ENCODE measurements at regions not wholly inside any gene's neighbourhood (a gene's known extent, or its start where the extent isn't known, plus 50 kb on each side); places are given as distances from the start of the nearest gene placed in this dataset.
"Not testable (repeated sequence)": the region's sequence is repeated elsewhere in the genome, so short reads cannot be mapped to it uniquely, and the experiment has no call there.

DNA sequence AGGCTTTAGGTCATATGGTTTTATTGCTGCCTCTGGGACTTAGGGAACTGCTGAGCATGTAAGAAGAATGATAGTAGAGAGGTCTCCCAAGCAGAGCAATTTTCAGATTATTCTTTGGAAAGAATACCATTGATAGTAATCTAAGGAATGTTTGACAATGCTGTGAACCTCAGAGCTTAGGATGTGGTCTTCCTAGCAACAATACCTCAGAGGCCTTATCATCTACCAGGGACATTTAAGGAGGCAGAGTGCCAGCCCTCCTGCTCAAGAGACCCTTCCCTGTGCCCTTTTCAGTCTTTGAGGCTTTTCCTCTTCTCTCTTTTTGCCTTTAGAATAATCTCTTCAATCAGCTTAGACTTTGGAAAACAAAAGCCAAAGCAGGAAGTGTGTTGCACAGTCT lies 272.1 kb downstream of the OXSM start:
- DNase-seq = no peak

DNA sequence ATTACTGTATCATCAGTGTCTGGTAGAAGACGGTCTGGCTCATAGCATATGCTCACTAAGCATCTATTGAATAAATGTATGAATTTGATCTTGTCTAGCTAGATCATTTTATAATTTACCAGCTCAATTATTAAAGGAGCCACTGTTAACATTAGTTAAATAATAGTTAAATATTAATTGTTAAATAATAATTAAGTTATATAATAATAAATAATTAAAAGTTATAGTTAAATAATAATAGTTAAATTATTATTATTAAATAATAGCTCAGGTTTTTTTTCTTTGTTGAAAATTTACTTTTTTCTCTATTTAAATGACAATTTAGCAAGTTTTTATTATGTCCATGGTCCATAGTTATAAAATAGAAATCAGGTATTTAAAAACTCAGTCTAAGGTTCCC lies 274.4 kb downstream of the OXSM start:
- DNase-seq = no peak

DNA sequence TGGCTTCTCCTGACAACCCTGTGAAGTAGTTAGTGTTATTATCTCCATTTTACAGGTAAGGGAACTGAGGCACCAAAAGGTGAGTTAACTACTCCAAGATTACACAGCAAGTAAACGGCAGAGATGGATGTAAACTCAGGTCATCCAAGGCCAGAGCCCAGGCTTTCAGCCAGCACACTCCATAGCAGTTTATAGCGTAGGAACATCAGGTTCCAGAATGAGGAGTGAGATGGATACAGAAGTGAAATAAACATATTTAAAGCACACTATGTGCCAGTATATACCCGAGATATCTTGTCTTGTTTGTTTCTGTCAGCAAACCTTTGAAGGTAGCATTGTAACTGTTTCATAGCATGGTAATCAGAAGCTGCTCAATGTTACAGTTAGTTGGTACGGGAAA lies 279.0 kb downstream of the OXSM start:
- no peak for DNase-seq

DNA sequence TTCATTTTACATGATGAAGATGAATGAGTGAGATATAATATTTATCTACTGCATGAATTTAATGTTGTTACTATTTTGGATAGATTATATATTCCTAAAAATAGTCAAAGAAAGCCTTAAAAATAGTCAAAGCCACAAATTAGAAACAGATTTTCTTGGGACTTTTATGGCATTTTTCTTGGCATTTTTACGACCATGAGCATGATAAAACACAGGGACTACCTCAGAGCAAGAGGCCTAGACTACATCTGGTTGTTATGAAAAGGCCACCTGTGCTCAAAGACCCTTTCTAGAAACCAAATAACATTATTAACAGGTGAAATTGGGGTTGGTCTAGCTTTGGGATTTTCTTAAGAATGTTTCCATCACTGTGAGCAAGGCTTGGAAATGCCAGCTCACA lies 281.0 kb downstream of the OXSM start:
- no peak for DNase-seq

DNA sequence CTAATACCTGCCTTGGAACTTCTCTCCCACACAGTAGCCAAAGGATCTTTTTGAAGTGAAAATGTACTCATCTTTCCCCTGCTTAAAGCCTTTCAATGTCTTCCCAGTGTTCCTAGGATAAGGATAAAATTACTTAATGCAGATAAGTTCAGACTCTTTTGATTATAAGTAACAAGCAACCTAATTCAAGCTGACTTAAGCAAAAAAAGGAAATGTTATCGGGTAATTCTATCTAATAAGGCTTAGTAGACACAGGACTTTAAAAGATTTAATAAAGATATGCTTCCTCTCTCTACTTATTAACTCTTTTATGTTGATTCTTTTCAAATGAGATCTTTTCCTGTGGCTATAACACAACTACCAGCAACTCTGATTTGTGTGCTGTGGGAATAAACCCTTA lies 284.2 kb downstream of the OXSM start:
- DNase-seq = no peak

DNA sequence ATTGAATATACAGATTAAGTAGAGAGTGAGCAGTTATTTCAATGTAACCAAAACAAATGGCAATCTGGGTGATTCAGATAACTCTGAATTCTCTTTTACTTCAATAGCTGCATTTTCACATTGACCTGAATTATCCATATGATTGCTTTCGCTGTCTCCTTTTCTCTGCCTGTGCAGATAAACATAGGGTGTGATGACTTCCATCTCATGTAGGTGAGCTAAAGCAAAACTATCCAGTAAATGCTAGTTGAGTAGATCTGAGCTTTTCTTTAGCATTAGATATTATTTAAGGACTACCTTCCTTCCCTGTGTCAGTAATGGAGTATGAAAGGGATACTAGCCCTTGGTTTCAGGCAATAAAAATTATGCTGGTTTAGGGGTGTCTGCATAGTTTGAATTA lies 288.6 kb downstream of the OXSM start:
- DNase-seq = no peak

DNA sequence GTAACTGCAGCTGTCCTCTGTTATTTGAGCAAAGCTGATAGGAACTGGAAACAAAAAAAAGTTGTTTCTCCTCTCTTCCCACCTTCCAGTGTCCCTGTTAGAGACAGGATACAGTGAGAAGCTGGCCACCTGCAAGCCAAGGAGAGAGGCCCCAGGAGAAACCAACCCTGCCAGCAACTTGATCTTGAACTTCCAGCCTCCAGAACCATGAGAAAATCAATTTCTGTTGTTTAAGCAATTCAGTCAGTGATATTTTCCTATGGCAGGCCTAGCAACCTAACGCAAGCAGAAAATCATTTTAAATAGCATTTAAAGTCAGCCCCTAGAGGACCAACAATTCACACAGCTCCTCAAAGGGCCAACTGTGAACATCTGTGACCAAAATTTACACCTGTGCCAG lies 291.3 kb downstream of the OXSM start:
- no peak for DNase-seq

DNA sequence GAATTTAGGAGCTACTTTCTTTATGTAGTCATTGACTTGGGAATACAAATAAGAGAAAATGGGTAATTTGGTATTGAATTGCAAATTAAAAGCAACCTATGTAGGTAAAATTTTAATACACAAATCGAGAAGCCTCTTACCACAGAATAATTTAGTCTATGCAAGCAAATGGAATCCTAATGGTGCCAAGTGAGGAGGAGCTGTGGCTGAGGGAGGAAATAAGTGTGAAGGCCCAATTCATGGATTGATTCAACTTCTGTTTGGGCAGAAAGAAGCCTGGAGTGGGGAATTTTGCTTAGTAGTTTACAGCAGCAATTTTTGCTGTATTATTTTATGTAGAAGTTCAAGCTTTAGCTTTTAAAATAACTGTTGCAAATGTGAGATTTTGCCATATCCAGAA lies 291.9 kb downstream of the OXSM start:
- no peak for DNase-seq

DNA sequence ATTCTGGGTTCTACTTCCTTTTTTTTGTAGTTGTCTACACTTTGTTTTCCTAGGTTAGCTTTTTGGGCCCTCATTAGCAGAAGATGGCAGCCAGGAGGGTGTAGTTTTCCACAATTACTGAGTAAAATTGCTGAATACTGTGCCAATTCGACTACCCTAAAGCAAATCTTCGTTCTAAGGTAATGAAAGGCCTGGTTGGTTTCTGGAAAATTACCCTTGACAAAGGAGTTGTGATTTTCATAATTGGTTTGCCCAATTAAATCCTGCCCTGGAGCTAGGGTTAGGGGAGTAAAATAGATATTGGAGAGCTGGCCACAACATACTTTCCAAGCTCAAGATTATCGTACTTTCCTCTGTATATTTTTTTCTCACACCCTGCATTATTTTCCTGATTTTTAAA lies 293.0 kb downstream of the OXSM start:
- no peak for DNase-seq

DNA sequence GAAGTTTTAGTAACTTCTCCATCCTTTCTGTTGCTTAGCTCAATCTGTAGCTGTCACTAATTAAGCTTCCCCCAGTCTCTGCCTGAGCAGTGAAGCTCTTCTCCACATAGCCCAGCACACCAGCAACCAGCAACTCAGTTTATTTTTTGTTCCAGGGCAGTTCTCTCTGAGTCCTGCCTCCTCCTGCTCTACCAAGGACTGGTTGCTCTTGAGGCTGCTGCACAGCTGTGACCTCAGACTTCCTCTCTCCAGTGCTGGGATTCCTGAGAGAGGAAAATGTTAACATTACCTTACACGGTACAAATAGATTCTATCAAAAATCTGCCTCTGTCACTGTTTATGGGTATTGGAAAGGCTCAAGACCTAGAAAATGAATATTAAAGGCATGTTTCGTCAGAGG lies 294.7 kb downstream of the OXSM start:
- no peak for DNase-seq

DNA sequence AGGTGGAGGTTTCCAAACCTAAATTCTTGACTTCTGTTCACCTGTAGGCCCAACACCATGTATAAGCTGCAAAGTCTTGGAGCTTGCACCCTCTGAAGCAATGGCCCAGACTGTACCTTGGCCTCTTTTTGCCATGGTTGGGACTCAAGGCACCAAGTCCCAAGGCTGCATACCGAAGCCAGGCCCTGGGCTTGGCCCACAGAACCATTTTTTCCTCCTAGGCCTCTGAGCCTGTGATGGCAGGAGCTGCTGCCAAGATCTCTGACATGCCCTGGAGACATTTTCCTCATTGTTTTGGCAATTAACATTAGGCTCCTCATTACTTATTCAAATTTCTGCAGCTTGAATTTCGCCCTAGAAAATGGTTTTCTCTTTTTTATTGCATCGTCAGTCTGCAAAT lies 297.9 kb downstream of the OXSM start:
- DNase-seq = no peak

DNA sequence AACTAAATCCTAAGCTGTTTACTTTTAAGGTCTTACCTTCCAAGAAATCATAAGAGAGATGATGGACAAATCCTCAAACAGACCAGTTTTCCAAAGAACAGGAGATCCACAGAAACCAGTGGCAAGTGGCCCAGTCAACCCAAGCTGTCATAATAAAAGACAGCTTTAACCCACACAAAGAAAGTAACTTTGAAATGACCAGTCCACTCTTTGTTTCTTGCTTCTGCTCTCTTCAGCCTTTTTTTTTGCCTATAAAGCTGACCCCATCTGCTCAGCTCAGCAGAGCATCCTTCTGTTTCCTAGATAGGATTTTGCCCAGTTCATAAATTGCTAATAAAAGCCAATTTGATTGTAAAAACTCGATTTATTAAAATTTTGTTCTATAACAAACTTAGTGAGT lies 299.4 kb downstream of the OXSM start:
- no peak for DNase-seq

DNA sequence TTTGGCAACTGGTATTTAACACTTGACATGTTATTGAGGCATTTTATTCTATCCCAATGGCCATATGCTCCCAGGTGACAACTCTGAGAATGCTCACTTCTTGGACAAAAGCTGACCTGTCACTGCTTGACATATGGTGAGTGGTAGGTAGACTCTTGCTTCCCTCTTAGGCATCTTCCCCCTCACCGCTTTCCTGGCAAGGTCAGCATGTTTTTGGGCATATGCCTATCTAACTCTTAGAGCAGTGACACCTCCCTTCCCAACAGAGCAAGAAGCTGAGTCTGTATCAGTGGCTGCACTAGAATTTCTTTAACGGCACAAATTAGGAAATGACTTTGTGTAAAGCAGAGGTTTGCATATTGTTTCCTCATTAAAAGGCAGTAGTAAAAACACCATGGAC lies 300.7 kb downstream of the OXSM start:
- DNase-seq = no peak

DNA sequence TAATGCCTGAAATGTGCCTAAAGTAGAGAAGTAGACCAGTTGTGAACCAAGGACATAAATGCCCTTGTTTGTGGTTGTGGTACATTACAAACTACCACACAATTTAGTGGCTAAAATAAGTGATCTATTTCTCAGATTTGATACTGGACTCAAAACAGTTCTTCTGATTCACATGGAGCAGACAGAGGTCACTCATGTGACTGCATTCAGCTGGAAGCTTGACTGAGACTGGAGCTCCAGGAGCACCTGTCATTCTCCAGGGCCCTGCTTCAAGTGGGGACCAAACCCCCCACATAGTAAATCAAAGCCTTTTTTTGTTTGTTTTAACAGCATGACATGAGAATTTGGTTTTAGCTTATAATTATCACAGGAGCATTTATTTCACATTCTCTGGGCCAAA lies 301.2 kb downstream of the OXSM start:
- DNase-seq = no peak

DNA sequence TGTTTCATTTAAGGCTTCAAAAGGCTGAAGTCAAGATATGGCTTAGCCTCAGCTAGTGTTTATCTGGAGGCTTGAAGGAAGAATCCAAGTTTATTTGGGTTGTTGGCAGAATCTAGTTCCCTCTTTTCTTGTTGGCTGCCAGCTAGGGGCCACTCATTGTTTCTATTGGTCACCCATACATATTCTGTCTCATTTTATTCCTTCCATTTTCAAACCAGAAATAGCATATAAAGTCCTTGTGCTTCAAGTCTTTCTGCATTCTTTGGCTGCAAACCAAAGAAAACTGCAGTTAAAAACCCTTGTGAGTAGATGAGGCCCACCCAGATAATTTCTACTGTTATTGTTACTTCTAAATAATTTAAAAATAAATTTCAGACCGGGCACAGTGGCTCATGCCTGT lies 301.7 kb downstream of the OXSM start:
- DNase-seq = no peak

DNA sequence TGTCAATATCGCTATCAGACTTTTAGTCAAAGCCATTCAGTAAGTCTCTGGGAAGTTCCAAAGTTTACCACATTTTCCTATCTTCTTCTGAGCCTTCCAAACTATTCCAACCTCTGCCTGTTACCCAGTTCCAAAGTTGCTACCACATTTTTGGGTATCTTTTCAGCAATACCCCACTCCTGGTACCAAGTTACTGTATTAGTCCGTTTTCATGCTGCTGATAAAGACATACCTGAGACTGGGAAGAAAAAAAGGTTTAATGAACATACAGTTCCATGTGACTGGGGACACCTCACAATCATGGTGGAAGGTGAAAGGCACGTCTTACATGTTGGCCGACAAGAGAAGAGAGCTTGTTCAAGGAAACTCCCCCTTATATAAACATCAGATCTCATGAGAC lies 307.2 kb downstream of the OXSM start:
- DNase-seq = not testable (repeated sequence)

DNA sequence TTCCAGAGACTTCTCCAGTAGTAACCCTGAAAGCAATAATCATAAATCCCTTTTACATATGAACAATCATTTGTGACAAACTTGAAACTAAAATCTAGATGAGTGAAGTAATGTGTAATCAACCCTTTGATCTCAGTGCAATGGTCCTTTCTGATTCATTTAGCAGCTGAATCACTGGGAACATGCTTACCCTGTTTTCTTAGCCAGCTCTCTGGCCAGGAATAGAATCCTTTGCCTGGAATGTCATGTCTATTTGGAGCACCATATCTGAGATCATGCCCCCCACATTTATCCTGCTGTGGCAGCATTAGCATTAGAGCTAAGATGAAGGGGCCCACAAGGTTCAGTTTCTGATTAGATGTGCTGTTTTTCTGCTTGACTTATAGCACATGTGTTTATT lies 309.8 kb downstream of the OXSM start:
- no peak for DNase-seq

DNA sequence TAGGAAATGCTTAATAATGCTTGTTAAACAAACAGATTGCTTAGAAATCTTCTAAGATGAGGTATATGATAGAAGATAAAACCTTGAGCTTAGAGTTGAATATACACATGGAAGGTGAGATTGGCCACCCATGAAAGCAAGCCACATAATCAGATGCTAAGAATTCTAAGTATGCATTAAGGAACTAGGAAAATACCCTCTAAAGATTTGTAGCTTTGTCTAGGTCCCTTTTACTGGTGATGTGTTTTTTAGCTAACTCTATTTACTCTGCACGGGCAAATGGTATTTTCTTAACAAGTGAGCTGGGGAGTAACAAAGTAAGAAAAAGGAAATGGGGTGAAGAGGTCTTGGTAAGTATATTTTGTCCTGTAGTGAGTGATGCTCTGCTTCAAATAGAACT lies 310.3 kb downstream of the OXSM start:
- no peak for DNase-seq

DNA sequence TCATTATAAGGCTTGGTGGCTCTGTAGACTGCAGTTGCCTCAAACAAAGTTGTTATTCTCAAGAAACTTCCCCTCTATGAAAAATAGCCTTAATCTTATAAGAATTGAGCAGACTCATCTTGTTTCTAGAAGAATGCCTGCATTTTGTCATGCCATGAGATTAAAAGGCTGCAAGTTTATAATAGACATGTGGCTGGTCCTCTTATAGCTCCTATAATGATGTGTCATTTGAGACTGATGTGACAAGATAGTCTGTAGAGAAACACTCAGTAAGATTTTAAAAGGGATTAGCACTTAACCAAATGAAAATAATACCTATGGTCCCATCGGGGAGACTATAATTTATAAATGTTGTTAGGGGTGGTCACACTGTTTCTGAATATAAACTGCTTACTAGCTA lies 312.5 kb downstream of the OXSM start:
- no peak for DNase-seq

DNA sequence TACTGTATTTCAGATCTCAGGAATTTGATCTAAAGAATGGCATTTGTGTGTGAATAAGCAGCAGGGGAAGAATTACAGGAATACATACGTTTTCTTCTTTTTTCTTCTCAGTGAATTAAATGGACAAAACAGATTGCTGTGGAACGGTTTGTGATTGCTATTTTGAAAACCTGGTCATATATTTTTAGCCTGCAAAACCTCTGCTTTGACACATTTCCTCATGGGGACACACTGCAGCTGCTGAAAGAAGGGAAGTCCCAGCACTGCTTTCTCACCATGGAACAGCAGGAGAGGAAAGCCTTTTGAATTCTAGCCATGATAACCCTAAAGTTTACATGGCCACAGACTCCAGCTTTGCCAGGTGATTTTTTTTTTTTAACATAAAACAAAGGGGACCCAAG lies 315.0 kb downstream of the OXSM start:
- peak in 2 of 58 donors; percentile 3 to 18 for DNase-seq

DNA sequence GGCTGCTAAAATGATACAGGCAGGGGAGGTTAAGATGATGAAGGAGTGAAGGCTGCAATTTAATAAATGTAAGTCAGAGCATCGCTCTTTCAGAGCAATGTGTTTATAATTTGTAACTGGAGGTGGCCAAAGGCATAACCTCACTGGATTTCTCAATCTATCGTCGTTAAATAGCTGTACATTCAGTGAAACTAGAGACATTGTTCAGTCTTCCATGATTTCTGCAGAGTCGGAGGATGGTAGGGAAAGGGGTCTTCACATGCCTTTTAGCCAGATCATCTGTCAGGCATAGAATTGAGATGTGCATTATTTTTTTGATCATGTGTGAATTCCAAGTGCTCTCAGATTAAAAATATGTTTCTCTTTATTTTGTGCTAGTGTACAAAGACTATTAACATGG lies 315.4 kb downstream of the OXSM start:
- no peak for DNase-seq

DNA sequence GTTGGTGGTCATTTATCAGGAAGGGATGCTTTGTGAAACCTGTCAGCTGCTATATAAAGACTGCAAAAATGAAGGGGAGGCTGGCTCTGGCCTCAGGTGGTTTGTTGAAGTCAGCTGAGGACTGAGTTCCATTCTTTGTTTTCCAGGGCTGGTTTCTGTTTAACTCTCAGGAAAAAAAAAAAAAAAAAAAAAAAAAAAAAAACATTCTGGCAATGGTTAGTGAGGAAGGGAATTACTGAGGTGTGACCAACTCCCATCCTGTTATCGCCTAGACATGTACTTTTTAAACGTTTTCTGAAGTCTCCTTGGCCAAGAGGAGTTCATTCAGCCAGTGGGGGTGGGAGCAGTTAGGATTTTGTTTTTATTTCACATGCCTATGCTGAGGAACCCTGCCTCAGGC lies 316.3 kb downstream of the OXSM start:
- no peak for DNase-seq

DNA sequence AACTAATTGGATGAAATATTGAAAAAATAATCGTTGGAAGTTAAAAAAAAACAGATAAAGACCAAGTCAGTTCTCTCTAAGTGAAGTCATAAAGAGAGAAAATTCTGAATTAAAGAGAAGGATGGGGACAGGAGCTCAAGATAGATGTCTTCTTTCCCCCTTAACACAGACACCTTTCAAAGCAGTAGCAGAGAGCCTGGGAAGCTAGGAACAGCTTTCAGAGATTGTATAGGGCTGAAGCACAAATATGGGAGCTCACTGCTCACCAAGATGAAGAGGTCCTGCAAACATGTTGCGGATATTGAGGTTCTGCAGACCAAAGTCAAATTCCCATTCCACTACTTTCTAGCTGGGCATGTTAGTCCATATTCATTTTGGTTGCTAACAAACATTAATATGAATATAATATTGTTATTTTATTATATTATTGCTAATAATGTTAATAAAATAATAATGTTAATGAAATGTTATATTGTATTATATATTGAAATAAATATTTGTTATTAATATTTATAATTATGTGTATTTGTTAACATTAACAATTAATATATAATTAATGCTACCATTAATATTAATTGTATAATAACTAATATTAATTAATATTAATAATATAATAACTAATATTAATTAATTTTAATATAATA lies 319.1 kb downstream of the OXSM start:
- no peak for DNase-seq

DNA sequence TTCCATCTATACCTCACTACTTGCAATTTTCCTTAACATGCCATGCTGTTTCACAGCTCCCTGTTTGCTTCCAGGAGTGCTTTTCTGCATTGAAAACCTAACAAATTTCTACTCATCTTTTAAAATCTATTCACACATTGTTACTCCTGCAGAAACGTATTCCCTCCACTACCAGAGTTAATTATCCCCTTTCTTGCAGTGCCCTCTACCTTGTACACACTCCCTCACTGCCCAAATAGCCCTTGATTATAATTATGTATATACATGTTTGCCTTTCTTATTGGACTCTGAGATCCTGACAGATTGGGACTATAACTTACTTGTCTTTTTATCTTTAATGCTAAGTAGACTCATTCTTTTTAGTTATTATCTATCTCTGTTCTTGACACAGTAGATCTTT lies 325.0 kb downstream of the OXSM start:
- no peak for DNase-seq

All from anterior cingulate cortex (tissue), 58 donors.